NCI-H2029 (cell line): ENCODE measurements at regions not wholly inside any gene's neighbourhood (a gene's known extent, or its start where the extent isn't known, plus 50 kb on each side); places are given as distances from the start of the nearest gene placed in this dataset.

Source experiments
- DNase-seq: peaks from one replicate; lab custom pipeline; 2025; lab: John Stamatoyannopoulos, UW

DNA sequence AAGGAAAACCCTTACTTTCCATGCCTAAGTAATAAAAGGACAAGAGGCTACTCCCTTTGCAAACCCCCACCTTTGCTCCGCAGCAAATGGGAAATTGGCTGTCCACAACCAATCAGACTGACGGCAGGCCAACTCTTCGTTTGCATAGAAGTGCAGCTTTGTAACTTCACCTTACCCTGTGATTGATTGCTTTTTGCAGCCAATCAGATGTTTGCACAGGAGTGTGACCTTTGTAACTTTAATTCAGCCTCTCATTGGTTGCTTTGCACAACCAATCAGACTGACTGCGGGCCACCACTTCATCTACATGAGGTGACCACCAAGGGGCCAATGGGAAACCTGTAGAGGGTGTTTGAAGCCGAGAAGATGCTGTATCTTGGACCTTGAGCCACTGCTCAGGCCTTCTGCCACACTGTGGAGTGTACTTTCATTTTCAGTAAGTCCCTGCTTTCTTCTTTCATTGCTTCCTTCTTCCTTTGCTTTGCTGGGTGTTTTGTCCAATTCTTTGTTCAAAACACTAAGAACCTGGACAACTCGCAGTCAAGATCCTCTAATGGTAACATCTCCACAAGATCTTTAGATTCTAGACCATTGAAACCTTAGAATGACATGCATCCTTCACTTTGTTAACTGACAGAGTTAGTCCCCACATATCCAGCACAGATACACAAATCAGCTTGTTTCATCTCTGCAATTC is 51.3 kb upstream of the FREM1 start:
- no peak for DNase-seq

GRCh38 chr9:14960881-14961280 is 50.7 kb upstream of the FREM1 start:
- no peak for DNase-seq
